Tibial artery (tissue), 4 donors: ENCODE measurements at regions not wholly inside any gene's neighbourhood (a gene's known extent, or its start where the extent isn't known, plus 50 kb on each side); places are given as distances from the start of the nearest gene placed in this dataset.

ENCODE experiments used
- DNase-seq, 2 donors: peaks; one replicate each; pipeline ENCODE4 v3.0.0-alpha.2; 2019
- H3K27ac ChIP-seq, 2 donors: fragments of 200-600 bp; sonication (generic) in 1 of 2; 1 replicate in 1 of 2; 2 replicates in 1 of 2; pipeline ENCODE4 v1.5.1; 2018 to 2019; ENCODE audit warnings: mild to moderate bottlenecking in 1 of 2
- H3K27me3 ChIP-seq, 2 donors: fragments of 200-600 bp; sonication (generic) in 1 of 2; one replicate each; pipeline versions ENCODE4 v1.5.1 to v1.6.0; 2016 to 2019
- H3K36me3 ChIP-seq, 3 donors: fragments of 200-600 bp; sonication (generic) in 2 of 3; one replicate each; pipeline ENCODE4 v1.5.1; 2016 to 2019; ENCODE audit warnings: mild to moderate bottlenecking in 2 of 3
- H3K4me1 ChIP-seq, 4 donors: fragments of 200-600 bp; sonication (generic) in 2 of 4; 1 replicate in 3 of 4; 2 replicates in 1 of 4; pipeline ENCODE4 v1.5.1; 2016 to 2019
- H3K4me3 ChIP-seq, 2 donors: fragments of 200-600 bp; sonication (generic) in 1 of 2; 1 replicate in 1 of 2; 2 replicates in 1 of 2; pipeline ENCODE4 v1.5.1; 2018 to 2019; ENCODE audit warnings: mild to moderate bottlenecking in 2 of 2
- H3K9me3 ChIP-seq, 3 donors: fragments of 200-600 bp; sonication (generic) in 1 of 3; one replicate each; pipeline ENCODE4 v1.5.1; 2016 to 2019
- intact Hi-C: fragments of 100-400 bp; cut with DNase I; formaldehyde crosslinking; loops from one replicate; pipeline ENCODE4 v1.15.0; 2023; ENCODE audit warnings: low total_unique reads
- TF ChIP-seq, protein P1 (sequence below), 2 experiments: fragments of 200-600 bp in 1 of 2; fragments of 450-650 bp in 1 of 2; IDR thresholded peaks; one replicate each; pipeline ENCODE4 v1.5.1; 2017 to 2019; ENCODE audit warnings: antibody characterized with exemption in 2 of 2, mild to moderate bottlenecking in 1 of 2, moderate library complexity in 1 of 2

GRCh38 chr1:73803380-73803779 lies 394.6 kb downstream of the LRRIQ3 start:
- DNase-seq = no peak
- Histone ChIP-seq H3K9me3 (no peaks in the 10 kb centered on the region), H3K27ac (no peak overlapping the region), H3K36me3 (no peaks in the 10 kb centered on the region), H3K27me3 (no peaks in the 10 kb centered on the region), H3K4me3 (no peak overlapping the region), H3K4me1 (peaks cover 0 to 8% (median 0%) of the 10 kb centered on the region in 4 donors)
- TF ChIP-seq, protein P1, sequence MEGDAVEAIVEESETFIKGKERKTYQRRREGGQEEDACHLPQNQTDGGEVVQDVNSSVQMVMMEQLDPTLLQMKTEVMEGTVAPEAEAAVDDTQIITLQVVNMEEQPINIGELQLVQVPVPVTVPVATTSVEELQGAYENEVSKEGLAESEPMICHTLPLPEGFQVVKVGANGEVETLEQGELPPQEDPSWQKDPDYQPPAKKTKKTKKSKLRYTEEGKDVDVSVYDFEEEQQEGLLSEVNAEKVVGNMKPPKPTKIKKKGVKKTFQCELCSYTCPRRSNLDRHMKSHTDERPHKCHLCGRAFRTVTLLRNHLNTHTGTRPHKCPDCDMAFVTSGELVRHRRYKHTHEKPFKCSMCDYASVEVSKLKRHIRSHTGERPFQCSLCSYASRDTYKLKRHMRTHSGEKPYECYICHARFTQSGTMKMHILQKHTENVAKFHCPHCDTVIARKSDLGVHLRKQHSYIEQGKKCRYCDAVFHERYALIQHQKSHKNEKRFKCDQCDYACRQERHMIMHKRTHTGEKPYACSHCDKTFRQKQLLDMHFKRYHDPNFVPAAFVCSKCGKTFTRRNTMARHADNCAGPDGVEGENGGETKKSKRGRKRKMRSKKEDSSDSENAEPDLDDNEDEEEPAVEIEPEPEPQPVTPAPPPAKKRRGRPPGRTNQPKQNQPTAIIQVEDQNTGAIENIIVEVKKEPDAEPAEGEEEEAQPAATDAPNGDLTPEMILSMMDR (IDR thresholded peaks at IDR 0.05) = no peak
- intact Hi-C loops = loop anchor here (5.0 kb wide), 1 partner anchor 844 kb away; no protein-coding TSS in a partner anchor

DNA sequence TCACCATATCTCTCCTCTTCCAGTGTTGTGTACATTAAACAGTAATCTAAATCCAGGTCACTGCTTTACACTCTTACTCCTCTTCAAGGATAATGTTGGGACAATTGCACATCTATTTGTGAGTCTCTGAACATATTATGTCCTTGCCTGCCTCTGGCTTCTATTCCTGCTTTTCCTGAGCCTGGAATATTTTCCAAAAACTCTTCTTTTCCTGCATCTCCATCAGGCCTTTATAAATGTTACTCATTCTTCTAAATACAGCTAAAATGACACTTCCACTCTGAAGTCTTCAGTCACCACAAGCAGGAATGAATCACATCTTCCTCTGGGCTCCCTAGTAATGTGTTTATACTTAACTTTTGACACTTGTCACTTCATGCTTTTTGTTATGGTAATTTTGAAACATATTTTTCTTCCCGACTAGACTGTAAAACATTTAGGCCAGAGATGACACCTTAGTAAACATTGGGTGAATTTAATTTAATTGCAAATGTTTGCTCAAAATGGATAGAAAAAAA lies 396.0 kb downstream of the LRRIQ3 start:
- no peaks in the 10 kb centered on the region for H3K9me3 ChIP-seq
- H3K36me3 ChIP-seq = no peaks in the 10 kb centered on the region

DNA sequence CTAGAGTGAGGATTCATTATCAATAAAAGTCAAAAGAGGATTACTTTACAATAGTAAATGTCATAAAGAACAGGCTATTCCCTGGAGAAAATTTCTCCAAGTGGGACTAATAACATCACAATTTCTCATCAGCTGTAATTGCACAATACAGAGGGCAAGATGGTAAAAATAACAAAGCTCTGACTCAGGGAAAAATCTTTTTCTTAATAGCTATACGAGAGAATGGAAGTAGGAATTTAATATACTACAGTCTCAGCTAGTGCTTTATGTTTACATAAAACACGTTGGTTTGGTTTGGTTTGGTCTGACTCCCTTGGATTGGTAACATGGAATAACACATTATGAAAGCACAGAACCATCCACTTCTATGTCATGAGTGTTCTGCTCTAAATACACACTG lies 397.6 kb downstream of the LRRIQ3 start:
- intact Hi-C loops = loop anchor here (5.0 kb wide), 1 partner anchor 847 kb away; no protein-coding TSS in a partner anchor
- H3K27ac ChIP-seq = no peak overlapping the region
- TF ChIP-seq, protein P1 (IDR thresholded peaks at IDR 0.05) = no peak
- no peaks in the 10 kb centered on the region for H3K27me3 ChIP-seq
- H3K4me3 ChIP-seq = no peak overlapping the region
- no peaks in the 10 kb centered on the region for H3K36me3 ChIP-seq
- H3K9me3 ChIP-seq = no peaks in the 10 kb centered on the region
- no peak for DNase-seq
- H3K4me1 ChIP-seq = peaks cover 0 to 8% (median 0%) of the 10 kb centered on the region in 4 donors

More for the DNA sequence above, 396.0 kb downstream of the LRRIQ3 start:
- DNase-seq = no peak
- no peak overlapping the region for H3K4me3 ChIP-seq
- TF ChIP-seq, protein P1 (IDR thresholded peaks at IDR 0.05) = no peak
- H3K4me1 ChIP-seq = peaks cover 0 to 8% (median 0%) of the 10 kb centered on the region in 4 donors
- no peak overlapping the region for H3K27ac ChIP-seq
- intact Hi-C loops = loop anchor here (5.0 kb wide), 1 partner anchor 845 kb away; no protein-coding TSS in a partner anchor
- no peaks in the 10 kb centered on the region for H3K27me3 ChIP-seq

DNA sequence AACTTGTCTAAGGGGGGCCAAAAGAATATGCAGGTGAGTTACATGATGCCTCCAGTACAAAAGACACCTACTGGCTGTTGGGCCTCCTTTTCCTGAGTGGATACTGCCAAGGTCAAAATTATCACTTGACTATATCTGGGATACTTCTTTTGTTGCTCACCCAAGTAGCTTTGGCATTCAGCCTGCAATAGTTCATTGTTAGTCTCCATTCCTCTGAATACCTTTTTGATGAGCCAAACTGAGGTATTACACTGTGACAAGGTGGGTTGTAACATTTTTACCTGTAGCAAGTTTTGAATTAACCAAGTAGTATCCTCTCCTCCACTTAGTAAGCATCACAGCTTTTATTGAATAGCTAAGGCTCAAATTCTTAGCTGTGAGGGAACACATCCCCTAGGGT lies 408.0 kb downstream of the LRRIQ3 start:
- H3K4me3 ChIP-seq = no peak overlapping the region
- peaks cover 0 to 4% (median 0%) of the 10 kb centered on the region in 3 donors for H3K9me3 ChIP-seq
- no peaks in the 10 kb centered on the region for H3K4me1 ChIP-seq
- intact Hi-C loops = no loop called here
- no peaks in the 10 kb centered on the region for H3K27me3 ChIP-seq
- no peak overlapping the region for H3K27ac ChIP-seq
- no peaks in the 10 kb centered on the region for H3K36me3 ChIP-seq
- no peak for DNase-seq
- TF ChIP-seq, protein P1 (IDR thresholded peaks at IDR 0.05) = no peak

GRCh38 chr1:73784026-73784425 lies 413.9 kb downstream of the LRRIQ3 start:
- H3K36me3 ChIP-seq = no peaks in the 10 kb centered on the region
- peaks cover 0 to 4% (median 0%) of the 10 kb centered on the region in 3 donors for H3K9me3 ChIP-seq
- H3K27ac ChIP-seq = no peak overlapping the region
- no peak for DNase-seq
- H3K4me1 ChIP-seq = no peaks in the 10 kb centered on the region
- intact Hi-C loops = no loop called here
- H3K27me3 ChIP-seq = no peaks in the 10 kb centered on the region
- TF ChIP-seq, protein P1 (IDR thresholded peaks at IDR 0.05) = no peak
- no peak overlapping the region for H3K4me3 ChIP-seq
